ENCODE measurements at regions not wholly inside any gene's neighbourhood (a gene's known extent, or its start where the extent isn't known, plus 50 kb on each side); places are given as distances from the start of the nearest gene placed in this dataset.

DNA sequence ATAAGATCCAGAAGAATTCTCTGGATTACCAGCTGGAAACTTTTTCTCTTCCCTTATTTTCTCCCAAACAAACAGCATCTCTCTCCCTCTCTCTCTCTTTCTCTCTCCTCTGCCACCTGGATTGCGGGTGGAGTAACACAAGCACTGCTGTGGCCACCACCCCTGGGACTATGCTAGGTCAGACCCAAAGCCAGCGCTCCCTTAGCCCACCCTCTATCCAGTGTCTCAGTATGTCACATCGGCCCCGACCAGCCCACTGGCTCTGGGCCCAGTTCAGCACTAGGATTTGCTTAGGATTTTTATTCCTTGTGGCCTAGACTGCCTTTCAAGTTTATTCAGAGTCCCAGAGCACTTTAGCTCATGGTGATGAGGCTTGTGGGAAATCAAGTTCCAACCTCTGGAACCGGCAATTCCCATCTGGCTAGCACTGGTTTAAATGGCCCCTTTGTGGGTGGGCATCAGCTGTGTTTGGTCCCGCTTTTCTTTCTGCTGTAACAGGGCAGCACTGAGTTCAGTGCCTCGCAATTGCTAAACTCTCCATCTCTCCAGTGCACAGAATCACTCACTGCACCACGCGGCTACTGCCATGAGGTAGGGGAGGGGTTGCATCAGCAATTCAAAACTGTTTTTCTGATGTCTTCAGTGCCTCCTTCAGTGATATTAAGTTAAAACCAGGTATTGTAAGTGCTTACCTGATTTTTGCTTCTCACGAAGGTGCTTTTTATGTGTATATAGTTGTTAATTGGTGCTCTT lies 1623.1 kb downstream of the SLITRK5 start:
- TF ChIP-seq EZH2 (IDR thresholded peaks at IDR 0.05), result no peak
- no peak for TF ChIP-seq POLR2AphosphoS5 (IDR thresholded peaks at IDR 0.05; ENCODE audit: borderline replicate concordance, low read depth, low read length)
